Immature natural killer cell (primary cell): ENCODE measurements at regions not wholly inside any gene's neighbourhood (a gene's known extent, or its start where the extent isn't known, plus 50 kb on each side); places are given as distances from the start of the nearest gene placed in this dataset.
"Not testable (repeated sequence)": the region's sequence is repeated elsewhere in the genome, so short reads cannot be mapped to it uniquely, and the experiment has no call there.

Experiments
- DNase-seq, 3 donors: peaks; one replicate each; pipeline ENCODE4 v3.0.0; 2022; ENCODE audit warnings: mixed read lengths in 1 of 3
- H3K27ac Mint-ChIP-seq, 6 donors: one replicate each; pipeline ENCODE4 v1.8.0; 2020; ENCODE audit warnings: mixed read lengths in 6 of 6, mild to moderate bottlenecking in 5 of 6, inconsistent platforms in 4 of 6, moderate library complexity in 3 of 6
- H3K27me3 Mint-ChIP-seq, 3 donors: one replicate each; pipeline ENCODE4 v1.8.0; 2020 to 2021; ENCODE audit warnings: low read depth in 3 of 3, mild to moderate bottlenecking in 3 of 3, mixed read lengths in 3 of 3, moderate library complexity in 3 of 3, inconsistent platforms in 1 of 3
- H3K36me3 Mint-ChIP-seq, 3 donors: one replicate each; pipeline ENCODE4 v1.8.0; 2020; ENCODE audit warnings: mixed read lengths in 3 of 3, inconsistent platforms in 2 of 3, mild to moderate bottlenecking in 2 of 3
- H3K4me1 Mint-ChIP-seq, 2 donors: one replicate each; pipeline ENCODE4 v1.8.0; 2020; ENCODE audit warnings: inconsistent platforms in 2 of 2, mild to moderate bottlenecking in 2 of 2, mixed read lengths in 2 of 2, moderate library complexity in 1 of 2
- H3K4me3 Mint-ChIP-seq, 5 donors: one replicate each; pipeline ENCODE4 v1.8.0; 2020; ENCODE audit warnings: mild to moderate bottlenecking in 5 of 5, mixed read lengths in 5 of 5, inconsistent platforms in 3 of 5, moderate library complexity in 3 of 5
- H3K9me3 Mint-ChIP-seq, 6 donors: one replicate each; pipeline ENCODE4 v1.8.0; 2020; ENCODE audit warnings: mild to moderate bottlenecking in 6 of 6, mixed read lengths in 6 of 6, inconsistent platforms in 4 of 6, moderate library complexity in 3 of 6

GRCh38 chr18:10252952-10253705 lies 201.3 kb upstream of the APCDD1 start:
- Mint-ChIP-seq H3K27ac (no peak overlapping the region), H3K4me3 (no peak overlapping the region), H3K36me3 (no peaks in the 10 kb centered on the region), H3K9me3 (peaks cover 0 to 6% (median under 1%) of the 10 kb centered on the region in 6 donors), H3K4me1 (no peaks in the 10 kb centered on the region), H3K27me3 (peaks cover 0 to 9% (median 0%) of the 10 kb centered on the region in 3 donors)
- no peak for DNase-seq

GRCh38 chr18:10256276-10256675 lies 198.2 kb upstream of the APCDD1 start:
- H3K27me3 Mint-ChIP-seq, H3K27ac Mint-ChIP-seq, H3K4me1 Mint-ChIP-seq, H3K36me3 Mint-ChIP-seq, DNase-seq, H3K9me3 Mint-ChIP-seq, H3K4me3 Mint-ChIP-seq: not testable (repeated sequence)

GRCh38 chr18:10258836-10259474 lies 195.5 kb upstream of the APCDD1 start:
- Mint-ChIP-seq H3K9me3 (peaks cover 0 to 6% (median under 1%) of the 10 kb centered on the region in 6 donors), H3K36me3 (no peaks in the 10 kb centered on the region), H3K27ac (no peak overlapping the region), H3K4me3 (no peak overlapping the region), H3K4me1 (no peaks in the 10 kb centered on the region), H3K27me3 (peaks cover 0 to 7% (median 0%) of the 10 kb centered on the region in 3 donors)
- no peak for DNase-seq

- H3K9me3 Mint-ChIP-seq = peaks cover 0 to 6% (median under 1%) of the 10 kb centered on the region in 6 donors
- H3K27me3 Mint-ChIP-seq = peaks cover 0 to 5% (median 0%) of the 10 kb centered on the region in 3 donors
- no peaks in the 10 kb centered on the region for H3K36me3 Mint-ChIP-seq
- H3K4me3 Mint-ChIP-seq = no peak overlapping the region
- no peak for DNase-seq
- H3K4me1 Mint-ChIP-seq = no peaks in the 10 kb centered on the region
- no peak overlapping the region for H3K27ac Mint-ChIP-seq
Observed at GRCh38 chr18:10259901-10260300, 194.5 kb upstream of the APCDD1 start.

GRCh38 chr18:10261344-10262276 lies 192.8 kb upstream of the APCDD1 start:
- Mint-ChIP-seq H3K4me1 (no peaks in the 10 kb centered on the region), H3K4me3 (no peak overlapping the region), H3K9me3 (peaks cover 0 to 6% (median under 1%) of the 10 kb centered on the region in 6 donors), H3K27me3 (peaks cover 0 to 4% (median 0%) of the 10 kb centered on the region in 3 donors), H3K27ac (no peak overlapping the region), H3K36me3 (no peaks in the 10 kb centered on the region)
- no peak for DNase-seq

GRCh38 chr18:10262566-10262965 lies 191.9 kb upstream of the APCDD1 start:
- H3K4me1 Mint-ChIP-seq = no peaks in the 10 kb centered on the region
- no peak for DNase-seq
- H3K27ac Mint-ChIP-seq = no peak overlapping the region
- no peaks in the 10 kb centered on the region for H3K36me3 Mint-ChIP-seq
- H3K9me3 Mint-ChIP-seq = no peaks in the 10 kb centered on the region
- peaks cover 0 to 4% (median 0%) of the 10 kb centered on the region in 3 donors for H3K27me3 Mint-ChIP-seq
- H3K4me3 Mint-ChIP-seq = no peak overlapping the region

- no peaks in the 10 kb centered on the region for H3K36me3 Mint-ChIP-seq
- peaks cover 0 to 1% (median 0%) of the 10 kb centered on the region in 6 donors for H3K9me3 Mint-ChIP-seq
- no peaks in the 10 kb centered on the region for H3K4me1 Mint-ChIP-seq
- H3K4me3 Mint-ChIP-seq = no peak overlapping the region
- H3K27ac Mint-ChIP-seq = no peak overlapping the region
- H3K27me3 Mint-ChIP-seq = peaks cover 0 to 4% (median 0%) of the 10 kb centered on the region in 3 donors
- no peak for DNase-seq
Observed at GRCh38 chr18:10264260-10264659, 190.2 kb upstream of the APCDD1 start.

- no peak overlapping the region for H3K4me3 Mint-ChIP-seq
- H3K9me3 Mint-ChIP-seq = peaks cover 0 to 1% (median 0%) of the 10 kb centered on the region in 6 donors
- no peak overlapping the region for H3K27ac Mint-ChIP-seq
- DNase-seq = no peak
- H3K4me1 Mint-ChIP-seq = no peaks in the 10 kb centered on the region
- H3K36me3 Mint-ChIP-seq = no peaks in the 10 kb centered on the region
- peaks cover 0 to 6% (median 0%) of the 10 kb centered on the region in 3 donors for H3K27me3 Mint-ChIP-seq
Observed at GRCh38 chr18:10265560-10266333, 188.7 kb upstream of the APCDD1 start.

- Mint-ChIP-seq H3K4me3 (no peak overlapping the region), H3K4me1 (no peaks in the 10 kb centered on the region), H3K36me3 (no peaks in the 10 kb centered on the region), H3K27me3 (peaks cover 0 to 6% (median 0%) of the 10 kb centered on the region in 3 donors), H3K27ac (no peak overlapping the region), H3K9me3 (peaks cover 0 to 1% (median 0%) of the 10 kb centered on the region in 6 donors)
- no peak for DNase-seq
Observed at GRCh38 chr18:10266334-10266590, 188.2 kb upstream of the APCDD1 start.

GRCh38 chr18:10269261-10269660 lies 185.2 kb upstream of the APCDD1 start:
- Mint-ChIP-seq H3K9me3 (peaks cover 0 to 1% (median 0%) of the 10 kb centered on the region in 6 donors), H3K4me3 (no peak overlapping the region), H3K36me3 (no peaks in the 10 kb centered on the region), H3K27me3 (peaks cover 0 to 5% (median 2%) of the 10 kb centered on the region in 3 donors), H3K27ac (no peak overlapping the region), H3K4me1 (no peaks in the 10 kb centered on the region)
- DNase-seq = no peak

- Mint-ChIP-seq H3K4me3 (no peak overlapping the region), H3K36me3 (no peaks in the 10 kb centered on the region), H3K4me1 (no peaks in the 10 kb centered on the region), H3K27ac (no peak overlapping the region), H3K27me3 (peaks cover 0 to 5% (median 2%) of the 10 kb centered on the region in 3 donors), H3K9me3 (peaks cover 0 to 1% (median 0%) of the 10 kb centered on the region in 6 donors)
- no peak for DNase-seq
Observed at GRCh38 chr18:10270151-10270571, 184.3 kb upstream of the APCDD1 start.

GRCh38 chr18:10271481-10271880 lies 183.0 kb upstream of the APCDD1 start:
- no peak for DNase-seq
- Mint-ChIP-seq H3K27ac (no peak overlapping the region), H3K4me1 (no peaks in the 10 kb centered on the region), H3K27me3 (peaks cover 0 to 5% (median 2%) of the 10 kb centered on the region in 3 donors), H3K9me3 (peaks cover 0 to 1% (median 0%) of the 10 kb centered on the region in 6 donors), H3K36me3 (no peaks in the 10 kb centered on the region), H3K4me3 (no peak overlapping the region)

- Mint-ChIP-seq H3K9me3 (no peaks in the 10 kb centered on the region), H3K27ac (no peak overlapping the region), H3K4me1 (no peaks in the 10 kb centered on the region), H3K36me3 (no peaks in the 10 kb centered on the region), H3K4me3 (no peak overlapping the region), H3K27me3 (peaks cover 0 to 5% (median 2%) of the 10 kb centered on the region in 3 donors)
- no peak for DNase-seq
Observed at GRCh38 chr18:10274301-10274700, 180.1 kb upstream of the APCDD1 start.
